H7 (cell line): ENCODE measurements at regions not wholly inside any gene's neighbourhood (a gene's known extent, or its start where the extent isn't known, plus 50 kb on each side); places are given as distances from the start of the nearest gene placed in this dataset.

Experiments used
- DNase-seq: peaks from one replicate; pipeline ENCODE4 v3.0.0; 2012
- H3K27me3 ChIP-seq: 2 replicates; pipeline ENCODE4 v1.6.0; 2011; ENCODE audit warnings: mild to moderate bottlenecking, low read length; ENCODE audit not compliant: control insufficient read depth, insufficient read depth
- H3K36me3 ChIP-seq: replicated peaks from 2 replicates; pipeline ENCODE4 v1.5.1; 2011; ENCODE audit warnings: low read length; ENCODE audit not compliant: control insufficient read depth, insufficient read depth
- H3K4me3 ChIP-seq: 2 replicates; pipeline ENCODE4 v1.5.1; 2011; ENCODE audit warnings: low read depth, mild to moderate bottlenecking, control low read depth, low read length, moderate library complexity; ENCODE audit not compliant: insufficient read depth

DNA sequence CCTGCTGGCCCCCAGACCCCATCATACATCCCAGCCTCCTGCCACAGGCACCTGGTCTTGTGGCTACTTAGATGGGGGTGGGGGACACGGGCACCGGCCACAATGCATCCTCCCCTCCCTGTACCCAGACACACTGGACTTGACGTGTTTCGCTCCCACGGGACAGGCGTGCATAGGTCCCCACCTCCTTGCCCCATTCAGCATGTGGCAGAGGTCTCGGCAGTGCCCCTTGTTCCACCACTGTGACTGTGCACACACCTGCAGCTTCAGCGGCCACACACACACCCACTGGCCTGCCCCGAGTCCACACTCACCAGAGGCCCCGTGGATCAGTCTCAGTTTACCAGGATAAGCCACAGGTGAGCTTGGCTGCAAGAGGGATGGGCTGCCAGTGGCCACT, 109.6 kb downstream of the ENGASE start:
- peak overlapping the region; percentile 80 for H3K4me3 ChIP-seq

GRCh38 chr17:79183293-79184158, 108.9 kb downstream of the ENGASE start:
- DNase-seq, result peak; percentile 98
- no peaks in the 10 kb centered on the region; the same call in 1 of the 2 replicates for H3K36me3 ChIP-seq
- peaks cover 22% of the 10 kb centered on the region for H3K27me3 ChIP-seq
- H3K4me3 ChIP-seq, result peak overlapping the region; percentile 80

More for the DNA sequence above, 109.6 kb downstream of the ENGASE start:
- Histone ChIP-seq H3K36me3 (no peaks in the 10 kb centered on the region; the same call in 1 of the 2 replicates), H3K27me3 (peaks cover 22% of the 10 kb centered on the region)
- DNase-seq, result no peak

GRCh38 chr17:79183043-79183292, 108.3 kb downstream of the ENGASE start:
- Histone ChIP-seq H3K36me3 (no peaks in the 10 kb centered on the region; the same call in 1 of the 2 replicates), H3K4me3 (peak overlapping the region; percentile 80)

GRCh38 chr17:79182176-79183042, 107.8 kb downstream of the ENGASE start:
- Histone ChIP-seq H3K4me3 (peak overlapping the region; percentile 80), H3K36me3 (no peaks in the 10 kb centered on the region; the same call in 1 of the 2 replicates), H3K27me3 (peaks cover 22% of the 10 kb centered on the region)
- peak; percentile 91 for DNase-seq

More at GRCh38 chr17:79183043-79183292, 108.3 kb downstream of the ENGASE start:
- peaks cover 22% of the 10 kb centered on the region for H3K27me3 ChIP-seq
- DNase-seq, result no peak

DNA sequence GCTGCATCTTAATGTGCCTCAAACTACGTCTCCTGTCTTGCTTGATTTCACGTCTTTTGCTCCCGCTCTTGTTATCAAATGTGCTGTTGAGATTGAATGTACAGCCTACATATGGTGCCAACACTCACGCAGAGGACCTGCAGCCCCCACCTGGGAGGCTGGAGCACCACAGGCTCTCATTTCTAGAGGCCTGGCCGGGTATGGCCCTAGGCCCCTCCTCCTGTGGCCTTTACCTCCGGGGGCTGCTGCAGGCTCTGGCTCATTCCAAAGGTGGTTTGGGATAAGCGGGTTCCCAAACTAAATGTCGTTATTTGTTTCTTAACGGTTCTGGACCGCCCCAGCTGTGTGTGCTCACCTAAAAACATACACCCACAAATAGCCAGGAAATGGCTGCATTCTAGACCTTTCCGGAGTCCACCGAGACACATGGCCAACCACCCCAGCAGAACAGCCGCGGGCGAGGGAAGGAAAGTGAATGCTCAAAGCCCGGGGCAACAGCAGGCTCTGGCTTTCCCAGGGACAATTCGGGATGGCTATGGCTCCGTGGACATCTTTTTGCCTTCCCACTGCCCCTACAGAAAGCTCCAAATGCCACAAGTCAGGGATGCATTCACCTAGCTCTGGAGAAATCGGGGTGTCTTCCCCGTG, 105.9 kb downstream of the ENGASE start:
- Histone ChIP-seq H3K27me3 (peaks cover 22% of the 10 kb centered on the region), H3K4me3 (no peak overlapping the region), H3K36me3 (no peaks in the 10 kb centered on the region; the same call in 1 of the 2 replicates)
- peak; percentile 78 for DNase-seq

DNA sequence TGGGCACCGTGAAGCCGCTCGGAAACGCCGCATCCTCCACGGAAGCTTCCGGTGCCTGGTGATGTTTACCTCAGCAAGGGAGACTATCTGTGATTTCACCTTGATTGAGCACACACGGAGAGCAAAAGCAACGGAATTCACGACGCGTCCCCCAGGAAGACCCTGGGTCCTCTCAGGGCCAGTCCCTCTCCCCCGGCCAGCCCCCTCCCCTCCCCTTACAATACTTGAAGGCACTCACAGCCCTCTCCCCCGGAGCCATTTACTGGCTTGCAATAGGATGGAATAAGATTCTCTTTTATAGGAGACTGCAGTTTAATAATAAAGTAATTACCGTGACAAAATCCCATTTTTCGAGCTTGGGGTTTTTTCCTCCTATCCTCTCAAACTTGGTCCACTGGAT, 104.7 kb downstream of the ENGASE start:
- DNase-seq, result peak; percentile 58
- Histone ChIP-seq H3K4me3 (no peak overlapping the region), H3K27me3 (peaks cover 12% of the 10 kb centered on the region), H3K36me3 (no peaks in the 10 kb centered on the region)

DNA sequence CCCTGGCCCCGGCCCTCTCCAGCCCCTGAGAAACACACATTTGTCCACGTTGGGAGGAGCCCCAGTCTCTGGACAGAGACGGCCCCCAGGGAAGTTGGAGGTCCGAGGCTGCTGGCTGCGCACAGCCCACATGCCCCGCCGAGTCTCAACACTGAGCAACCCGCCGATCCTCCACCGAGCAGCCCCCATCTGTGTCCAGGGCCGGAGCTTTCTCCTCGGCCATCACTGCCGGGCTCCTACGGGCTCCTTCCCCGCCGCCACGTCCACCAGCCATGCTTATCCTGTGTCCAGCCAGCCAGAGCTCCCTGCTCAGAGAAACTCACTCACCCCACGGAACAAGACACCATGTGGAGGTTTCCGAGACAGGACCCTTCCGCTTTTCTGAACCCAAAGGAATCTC, 103.3 kb downstream of the ENGASE start:
- no peaks in the 10 kb centered on the region for H3K36me3 ChIP-seq
- no peak for DNase-seq
- H3K4me3 ChIP-seq, result no peak overlapping the region
- H3K27me3 ChIP-seq, result peaks cover 2% of the 10 kb centered on the region; the same call in 1 of the 2 replicates

DNA sequence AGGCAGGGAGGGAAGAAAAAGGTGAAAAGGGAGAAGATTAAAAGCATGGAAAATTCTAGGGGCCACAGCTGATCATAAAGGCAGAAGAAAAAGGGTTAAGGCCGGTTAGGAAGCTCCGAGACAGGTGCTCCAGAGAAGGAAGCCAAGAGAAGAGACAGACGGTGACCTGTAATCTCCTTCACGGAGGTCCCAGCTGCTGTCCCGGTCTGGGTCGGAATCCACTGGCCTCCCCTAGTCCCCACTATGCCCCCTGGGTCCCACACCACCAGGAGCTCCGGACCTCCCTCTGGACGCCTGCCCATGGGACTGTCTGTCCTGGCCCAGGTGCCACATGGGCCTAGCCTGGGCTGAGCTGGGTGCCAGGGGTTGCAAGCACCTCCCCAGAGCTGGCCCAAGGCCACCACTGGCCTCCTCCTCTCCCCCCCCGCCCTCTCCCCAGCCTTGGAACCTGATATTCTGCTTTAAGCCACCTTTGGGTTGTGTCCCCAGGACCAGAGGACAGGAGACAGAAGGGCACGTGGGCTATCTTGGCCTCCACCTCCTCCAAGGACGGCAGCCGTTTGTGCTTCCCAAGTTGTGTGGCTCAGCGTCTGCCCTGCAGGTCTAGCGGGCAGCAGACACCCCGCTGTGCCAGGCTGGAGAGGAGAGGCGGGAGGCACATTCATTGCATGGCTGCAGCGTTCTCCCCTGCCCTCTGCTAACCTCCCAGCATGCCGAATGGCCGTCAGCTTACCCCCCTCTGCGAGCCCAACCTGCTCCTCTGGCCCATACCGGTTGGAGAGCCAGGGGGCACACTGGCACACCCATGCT, 102.4 kb downstream of the ENGASE start:
- H3K4me3 ChIP-seq, result no peak overlapping the region
- DNase-seq, result peak; percentile 85
- no peaks in the 10 kb centered on the region for H3K36me3 ChIP-seq
- no peaks in the 10 kb centered on the region for H3K27me3 ChIP-seq

DNA sequence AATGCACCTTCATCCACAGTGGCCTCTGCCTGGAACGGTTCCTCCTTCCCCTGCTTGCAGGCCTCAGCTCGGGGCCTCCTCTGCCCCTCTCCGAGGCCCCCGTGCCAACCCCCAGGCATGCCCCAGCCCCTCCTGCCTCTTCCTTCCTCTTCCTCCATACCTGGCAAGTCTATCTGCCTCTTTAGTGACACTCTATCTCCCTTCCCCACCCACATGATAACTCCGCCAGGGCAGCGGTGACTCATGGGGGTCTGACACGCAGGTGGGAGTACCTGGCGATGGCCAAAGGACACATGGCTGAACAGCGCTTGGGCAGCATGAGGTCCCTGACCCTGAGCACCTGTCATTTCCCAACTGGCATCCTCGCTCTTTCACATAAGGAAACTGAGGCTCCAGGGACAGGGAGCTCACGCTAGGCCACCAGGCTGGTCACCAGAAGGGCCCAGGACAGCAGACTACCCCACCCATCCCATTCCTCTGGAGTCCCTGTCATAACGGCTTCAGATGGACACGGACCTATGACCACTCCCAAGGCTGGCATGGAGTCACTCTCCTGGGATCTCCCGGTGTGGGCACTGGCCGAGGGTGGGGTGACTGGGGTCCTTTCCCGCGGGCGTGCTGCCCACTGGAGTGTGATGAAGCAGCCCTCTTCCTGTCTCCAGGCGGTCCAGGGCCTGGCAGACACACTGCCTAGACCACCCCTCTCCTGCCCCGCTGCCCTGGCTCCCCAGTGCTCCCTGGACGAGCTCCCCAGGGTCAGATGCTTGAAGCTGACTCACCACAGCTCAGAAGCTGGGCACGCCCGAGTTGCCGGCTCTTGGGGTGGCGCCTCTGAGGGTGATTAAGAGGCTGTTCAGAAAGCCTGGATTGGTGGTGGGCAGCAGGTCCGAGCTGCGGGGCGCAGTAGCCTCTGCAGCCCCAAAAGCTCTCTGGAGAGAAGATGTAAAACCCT, 100.6 kb downstream of the ENGASE start:
- no peak overlapping the region for H3K4me3 ChIP-seq
- H3K27me3 ChIP-seq, result no peaks in the 10 kb centered on the region
- H3K36me3 ChIP-seq, result no peaks in the 10 kb centered on the region
- DNase-seq, result no peak

GRCh38 chr17:79174193-79174765, 99.7 kb downstream of the ENGASE start:
- Histone ChIP-seq H3K36me3 (no peaks in the 10 kb centered on the region), H3K4me3 (no peak overlapping the region), H3K27me3 (no peaks in the 10 kb centered on the region)
- no peak for DNase-seq

GRCh38 chr17:79171188-79171587, 96.6 kb downstream of the ENGASE start:
- no peaks in the 10 kb centered on the region for H3K27me3 ChIP-seq
- H3K36me3 ChIP-seq, result no peaks in the 10 kb centered on the region
- no peak overlapping the region for H3K4me3 ChIP-seq

DNA sequence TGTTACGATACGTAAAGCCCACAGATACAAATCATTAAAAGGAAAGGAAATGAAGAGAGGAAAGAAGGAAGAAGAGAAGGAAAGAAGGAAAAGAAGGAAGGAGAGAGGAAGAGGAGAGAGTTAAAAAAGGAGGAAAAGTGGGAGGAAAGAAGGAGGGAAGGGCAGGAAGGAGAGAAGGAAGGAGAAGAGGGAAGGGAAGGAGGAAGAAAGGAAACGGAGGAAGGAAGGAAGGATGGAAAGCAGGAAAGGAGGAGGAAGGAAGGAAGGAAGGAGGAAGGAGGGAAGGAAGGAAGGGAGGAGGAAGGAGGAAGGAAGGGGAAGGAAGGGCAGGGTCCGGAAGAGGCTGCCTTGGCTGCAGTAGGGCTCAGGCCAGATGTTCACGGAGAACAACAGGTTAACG, 95.2 kb downstream of the ENGASE start:
- Histone ChIP-seq H3K4me3 (no peak overlapping the region), H3K36me3 (no peaks in the 10 kb centered on the region), H3K27me3 (no peaks in the 10 kb centered on the region)
- no peak for DNase-seq

More at GRCh38 chr17:79171188-79171587, 96.6 kb downstream of the ENGASE start:
- DNase-seq, result no peak

DNA sequence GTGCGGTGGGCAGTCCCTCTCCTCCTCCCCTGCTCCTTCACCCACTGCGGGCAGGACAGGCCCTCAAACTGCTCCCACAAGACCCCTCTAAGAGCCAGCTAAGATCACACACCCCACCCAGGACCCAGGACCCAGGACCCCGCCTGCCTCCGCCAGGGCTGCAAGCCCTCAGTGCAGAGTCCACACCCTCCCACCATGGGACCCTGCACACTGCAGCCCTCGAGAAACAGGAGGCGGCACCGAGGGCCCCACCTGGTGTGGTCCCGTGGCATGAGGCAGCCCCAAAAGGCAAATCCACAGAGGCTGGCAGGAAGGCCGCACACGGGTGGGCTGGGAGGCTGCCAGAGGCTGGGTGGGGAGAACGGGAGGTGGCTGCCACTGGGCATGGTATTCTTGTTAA, 94.7 kb downstream of the ENGASE start:
- H3K4me3 ChIP-seq, result no peak overlapping the region
- H3K36me3 ChIP-seq, result no peaks in the 10 kb centered on the region
- DNase-seq, result no peak
- no peaks in the 10 kb centered on the region for H3K27me3 ChIP-seq
